Type B pancreatic cell (in vitro differentiated cells): ENCODE measurements at regions not wholly inside any gene's neighbourhood (a gene's known extent, or its start where the extent isn't known, plus 50 kb on each side); places are given as distances from the start of the nearest gene placed in this dataset.

Source experiments
- DNase-seq: peaks from one replicate; pipeline ENCODE4 v3.0.0; 2021; ENCODE audit warnings: mixed read lengths; ENCODE audit not compliant: unreplicated experiment; ENCODE audit errors: extremely low spot score
- H3K27ac Mint-ChIP-seq: 2 replicates; pipeline ENCODE4 v1.8.0; 2021; ENCODE audit warnings: mild to moderate bottlenecking, mixed read lengths
- H3K27me3 Mint-ChIP-seq: 2 replicates; pipeline ENCODE4 v1.8.0; 2021; ENCODE audit warnings: mixed read lengths
- H3K36me3 Mint-ChIP-seq: 2 replicates; pipeline ENCODE4 v1.8.0; 2021; ENCODE audit warnings: mixed read lengths
- H3K4me1 Mint-ChIP-seq: one replicate; pipeline ENCODE4 v1.8.0; 2021; ENCODE audit warnings: mixed read lengths; ENCODE audit not compliant: unreplicated experiment
- H3K4me3 Mint-ChIP-seq: 2 replicates; pipeline ENCODE4 v1.8.0; 2021; ENCODE audit warnings: mild to moderate bottlenecking, mixed read lengths
- H3K9me3 Mint-ChIP-seq: 2 replicates; pipeline ENCODE4 v1.8.0; 2021; ENCODE audit warnings: mixed read lengths
- TF ChIP-seq, protein P1 (sequence below): fragments of 200-600 bp; sonication (generic); conservative IDR thresholded peaks from 2 replicates; pipeline ENCODE4 v1.5.0; 2021; ENCODE audit warnings: antibody characterized with exemption, mild to moderate bottlenecking

DNA sequence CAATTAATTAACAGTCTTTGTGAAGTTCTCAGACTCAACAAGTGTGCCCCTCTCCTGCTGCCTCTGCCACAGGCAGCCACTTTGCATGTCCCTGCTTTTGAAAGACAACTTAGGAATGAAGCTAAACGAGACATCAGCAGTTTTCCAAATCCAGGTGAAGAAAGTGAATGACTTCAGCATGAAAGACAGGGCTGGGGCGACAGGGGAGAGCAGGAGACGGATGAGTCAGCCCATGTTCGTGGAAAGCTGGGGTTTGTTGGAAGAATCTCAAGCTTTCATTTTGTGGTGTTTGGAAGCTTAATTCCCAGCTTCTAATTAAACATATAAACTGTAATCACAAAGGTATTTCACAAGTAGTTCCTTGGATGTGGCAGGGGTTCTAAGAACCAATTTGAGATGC is 207.8 kb upstream of the MAP3K1 start:
- Mint-ChIP-seq H3K36me3 (no peaks in the 10 kb centered on the region), H3K4me3 (no peak overlapping the region), H3K9me3 (peaks cover 5% of the 10 kb centered on the region), H3K27ac (peak overlapping the region; percentile 27), H3K4me1 (peaks cover 12% of the 10 kb centered on the region), H3K27me3 (no peaks in the 10 kb centered on the region)
- no peak for DNase-seq
- TF ChIP-seq, protein P1, sequence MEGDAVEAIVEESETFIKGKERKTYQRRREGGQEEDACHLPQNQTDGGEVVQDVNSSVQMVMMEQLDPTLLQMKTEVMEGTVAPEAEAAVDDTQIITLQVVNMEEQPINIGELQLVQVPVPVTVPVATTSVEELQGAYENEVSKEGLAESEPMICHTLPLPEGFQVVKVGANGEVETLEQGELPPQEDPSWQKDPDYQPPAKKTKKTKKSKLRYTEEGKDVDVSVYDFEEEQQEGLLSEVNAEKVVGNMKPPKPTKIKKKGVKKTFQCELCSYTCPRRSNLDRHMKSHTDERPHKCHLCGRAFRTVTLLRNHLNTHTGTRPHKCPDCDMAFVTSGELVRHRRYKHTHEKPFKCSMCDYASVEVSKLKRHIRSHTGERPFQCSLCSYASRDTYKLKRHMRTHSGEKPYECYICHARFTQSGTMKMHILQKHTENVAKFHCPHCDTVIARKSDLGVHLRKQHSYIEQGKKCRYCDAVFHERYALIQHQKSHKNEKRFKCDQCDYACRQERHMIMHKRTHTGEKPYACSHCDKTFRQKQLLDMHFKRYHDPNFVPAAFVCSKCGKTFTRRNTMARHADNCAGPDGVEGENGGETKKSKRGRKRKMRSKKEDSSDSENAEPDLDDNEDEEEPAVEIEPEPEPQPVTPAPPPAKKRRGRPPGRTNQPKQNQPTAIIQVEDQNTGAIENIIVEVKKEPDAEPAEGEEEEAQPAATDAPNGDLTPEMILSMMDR = no peak

DNA sequence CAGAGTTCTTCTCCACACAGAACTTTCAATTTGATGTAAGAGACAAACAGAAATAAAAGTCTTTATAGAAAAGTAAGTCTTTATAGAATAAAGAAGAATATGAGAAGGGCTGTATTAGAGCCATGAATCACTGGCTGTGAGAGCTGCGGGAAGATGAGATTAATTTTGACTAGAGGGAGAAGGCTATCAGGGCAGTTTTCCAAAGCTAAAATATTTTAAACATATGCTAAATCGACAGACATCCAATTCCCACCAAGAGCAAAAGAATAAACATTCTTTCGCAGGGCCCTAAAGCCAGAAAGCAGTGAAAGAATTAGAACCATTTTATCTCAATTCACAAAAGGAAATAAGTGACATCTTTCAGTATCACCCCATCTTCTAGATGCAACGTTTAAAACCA is 208.3 kb upstream of the MAP3K1 start:
- TF ChIP-seq, protein P1 = no peak
- Mint-ChIP-seq H3K4me1 (peaks cover 16% of the 10 kb centered on the region), H3K4me3 (no peak overlapping the region), H3K27ac (peak overlapping the region; percentile 27), H3K36me3 (no peaks in the 10 kb centered on the region), H3K27me3 (no peaks in the 10 kb centered on the region), H3K9me3 (peaks cover 4% of the 10 kb centered on the region)
- no peak for DNase-seq

DNA sequence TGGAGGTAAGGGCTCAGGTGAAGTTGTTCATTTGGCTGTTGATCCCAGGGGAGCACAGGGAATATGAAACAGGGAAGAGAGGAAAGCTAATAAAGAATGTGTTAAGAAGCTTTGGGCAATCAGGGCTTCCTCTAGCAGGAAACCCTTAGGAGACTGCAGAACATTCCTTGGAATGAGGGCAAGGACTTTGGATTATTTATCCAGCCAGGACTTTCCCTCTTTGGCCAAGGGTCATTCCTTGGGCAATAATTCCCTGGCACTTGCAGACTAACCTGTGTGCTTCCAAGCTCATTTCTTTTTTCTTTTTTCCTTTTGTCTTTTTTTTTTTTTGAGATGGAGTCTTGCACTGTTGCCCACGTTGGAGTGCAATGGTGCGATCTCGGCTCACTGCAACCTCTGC is 209.2 kb upstream of the MAP3K1 start:
- no peak for DNase-seq
- Mint-ChIP-seq H3K4me1 (peaks cover 25% of the 10 kb centered on the region), H3K27me3 (no peaks in the 10 kb centered on the region), H3K36me3 (no peaks in the 10 kb centered on the region), H3K9me3 (peaks cover 4% of the 10 kb centered on the region), H3K27ac (no peak overlapping the region), H3K4me3 (no peak overlapping the region)
- TF ChIP-seq, protein P1 = no peak

DNA sequence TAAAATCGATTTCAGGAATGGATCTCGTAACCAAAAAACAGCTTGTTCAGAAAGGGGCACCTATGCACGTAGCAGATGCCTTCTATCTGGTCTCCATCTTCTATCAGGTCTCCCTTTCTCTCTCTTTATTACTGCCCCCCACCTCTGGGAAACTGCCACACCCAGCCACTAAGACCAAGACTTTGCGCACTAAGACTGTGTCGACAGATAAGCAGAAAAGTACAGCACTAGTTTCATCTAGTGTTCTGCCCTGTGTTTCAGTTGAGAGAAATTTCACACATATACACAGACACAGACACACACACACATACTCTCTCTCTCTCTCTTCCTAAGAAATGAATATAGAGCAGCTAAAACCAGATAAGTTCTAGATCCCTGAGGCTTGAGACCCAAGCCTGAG is 210.1 kb upstream of the MAP3K1 start:
- H3K27ac Mint-ChIP-seq = no peak overlapping the region
- peaks cover under 1% of the 10 kb centered on the region for H3K9me3 Mint-ChIP-seq
- no peaks in the 10 kb centered on the region for H3K36me3 Mint-ChIP-seq
- H3K4me3 Mint-ChIP-seq = no peak overlapping the region
- no peak for DNase-seq
- no peaks in the 10 kb centered on the region for H3K27me3 Mint-ChIP-seq
- H3K4me1 Mint-ChIP-seq = peaks cover 26% of the 10 kb centered on the region
- TF ChIP-seq, protein P1 = no peak

DNA sequence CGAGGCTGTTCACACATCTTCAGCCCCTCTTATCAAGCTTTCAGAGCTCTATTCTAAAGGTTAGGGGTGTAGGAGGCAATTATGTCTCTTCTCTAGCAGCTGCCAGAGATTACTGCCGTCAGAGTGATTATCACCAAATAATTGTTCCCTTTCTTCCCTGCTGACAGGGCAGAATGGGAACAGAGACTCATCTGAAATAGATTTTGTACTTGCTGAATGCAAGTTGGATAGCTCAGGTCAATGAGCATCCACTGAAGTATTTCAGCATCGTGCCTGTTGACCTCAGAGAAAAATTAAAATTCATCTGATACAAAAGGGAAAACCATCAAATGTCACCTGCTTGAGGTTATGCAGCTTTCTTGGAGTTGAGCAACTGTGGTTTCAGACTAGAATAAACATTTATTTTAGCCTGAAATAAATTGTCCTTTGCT is 213.7 kb upstream of the MAP3K1 start:
- Mint-ChIP-seq H3K4me3 (no peak overlapping the region), H3K27me3 (no peaks in the 10 kb centered on the region), H3K9me3 (no peaks in the 10 kb centered on the region), H3K27ac (no peak overlapping the region), H3K36me3 (no peaks in the 10 kb centered on the region), H3K4me1 (peaks cover 22% of the 10 kb centered on the region)
- TF ChIP-seq, protein P1 = no peak
- DNase-seq = no peak

DNA sequence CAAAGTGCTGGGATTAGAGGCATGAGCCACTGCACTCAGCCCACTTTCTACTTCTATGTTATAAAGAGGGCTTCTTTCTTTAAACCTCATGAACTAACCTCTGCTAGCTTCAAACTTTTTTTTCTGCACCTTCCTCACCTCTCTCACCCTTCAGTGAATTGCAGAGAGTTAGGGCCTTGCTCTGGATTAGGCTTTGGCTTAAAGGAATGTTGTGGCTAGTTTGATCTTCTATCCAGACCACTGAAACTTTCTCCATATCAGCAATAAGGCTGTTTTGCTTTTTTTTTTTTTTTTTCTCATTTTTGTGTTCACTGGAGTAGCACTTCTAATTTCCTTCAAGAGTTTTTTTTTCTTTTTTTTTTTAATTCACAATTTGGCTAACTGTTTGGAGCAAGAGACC is 216.4 kb upstream of the MAP3K1 start:
- Mint-ChIP-seq H3K27ac (no peak overlapping the region), H3K9me3 (peaks cover 2% of the 10 kb centered on the region)
- TF ChIP-seq, protein P1 = no peak

More for the DNA sequence above, 216.4 kb upstream of the MAP3K1 start:
- Mint-ChIP-seq H3K27me3 (peaks cover 1% of the 10 kb centered on the region), H3K4me3 (no peak overlapping the region), H3K36me3 (no peaks in the 10 kb centered on the region), H3K4me1 (peaks cover 28% of the 10 kb centered on the region)
- no peak for DNase-seq
